Adrenal gland (tissue), 5 donors: ENCODE measurements at regions not wholly inside any gene's neighbourhood (a gene's known extent, or its start where the extent isn't known, plus 50 kb on each side); places are given as distances from the start of the nearest gene placed in this dataset.
"Not testable (repeated sequence)": the region's sequence is repeated elsewhere in the genome, so short reads cannot be mapped to it uniquely, and the experiment has no call there.

Experiments
- CTCF ChIP-seq, 6 experiments: fragments of 450-650 bp in 4 of 6; fragments of 200-600 bp in 2 of 6; sonication (generic) in 1 of 6; IDR thresholded peaks; 1 replicate in 5 of 6; 2 replicates in 1 of 6; pipeline versions ENCODE4 v1.5.1 to v1.8.0; 2016 to 2021; ENCODE audit warnings: antibody characterized with exemption in 6 of 6, mild to moderate bottlenecking in 2 of 6, moderate library complexity in 1 of 6
- POLR2A ChIP-seq, 2 donors: fragments of 450-650 bp; IDR thresholded peaks; one replicate each; pipeline ENCODE4 v1.6.1; 2017; ENCODE audit warnings: antibody characterized with exemption in 2 of 2, mild to moderate bottlenecking in 2 of 2, moderate library complexity in 1 of 2
- donor health status: DM: no; HTN: no; CAD: no.

GRCh38 chr15:56791521-56791920 lies 58.2 kb upstream of the ZNF280D start:
- not testable (repeated sequence) for TF ChIP-seq CTCF, POLR2A (IDR thresholded peaks at IDR 0.05)
